Left colon (tissue), 2 donors: ENCODE measurements at regions not wholly inside any gene's neighbourhood (a gene's known extent, or its start where the extent isn't known, plus 50 kb on each side); places are given as distances from the start of the nearest gene placed in this dataset.
"Not testable (repeated sequence)": the region's sequence is repeated elsewhere in the genome, so short reads cannot be mapped to it uniquely, and the experiment has no call there.

Experiments used
- ATAC-seq: fragments of 200-7000 bp; cut with Tn5 transposase; one replicate; pipeline ENCODE4 v1.9.1; 2020; ENCODE audit warnings: mild to moderate bottlenecking, moderate library complexity
- DNase-seq, 2 donors: peaks; one replicate each; pipeline ENCODE4 v3.0.0-alpha.2; 2020
- intact Hi-C, 2 donors: fragments of 100-400 bp; cut with DNase I in 1 of 2; cut with micrococcal nuclease in 1 of 2; formaldehyde crosslinking; loops; one replicate each; pipeline versions ENCODE4 v1.11.2 to v1.14.0; 2022; cut with DNase I, micrococcal nuclease
- donor health status: DM: no; HTN: no; CAD: no.
- donor health status: DM: yes; HTN: yes; CAD: no.

- intact Hi-C loops, result no loop called here
- ATAC-seq, result no peak
- no peak for DNase-seq
These were observed 514.3 kb upstream of the CITED2 start for GRCh38 chr6:139888681-139889122.

GRCh38 chr6:139887275-139887674, 512.8 kb upstream of the CITED2 start:
- no peak for DNase-seq
- intact Hi-C loops, result no loop called here

GRCh38 chr6:139886396-139886795, 511.9 kb upstream of the CITED2 start:
- ATAC-seq (no peak), DNase-seq (no peak)
- intact Hi-C loops, result no loop called here

More at GRCh38 chr6:139887275-139887674, 512.8 kb upstream of the CITED2 start:
- peak; percentile 61 for ATAC-seq

- ATAC-seq (peak; percentile 73), DNase-seq (no peak)
- intact Hi-C loops, result no loop called here
These were observed 511.5 kb upstream of the CITED2 start for GRCh38 chr6:139885909-139886308.

GRCh38 chr6:139883776-139884175, 509.3 kb upstream of the CITED2 start:
- no peak for DNase-seq
- intact Hi-C loops, result no loop called here
- ATAC-seq, result no peak

GRCh38 chr6:139882977-139883728, 508.7 kb upstream of the CITED2 start:
- intact Hi-C loops, result no loop called here
- DNase-seq (no peak), ATAC-seq (peak; percentile 11)

GRCh38 chr6:139882234-139882633, 507.8 kb upstream of the CITED2 start:
- intact Hi-C loops, result no loop called here
- DNase-seq, result no peak
- ATAC-seq, result no peak

GRCh38 chr6:139881728-139882211, 507.3 kb upstream of the CITED2 start:
- intact Hi-C loops, result no loop called here
- peak in 1 of 2 donors; percentile 34 for DNase-seq
- peak; percentile 69 for ATAC-seq

GRCh38 chr6:139881236-139881635, 506.8 kb upstream of the CITED2 start:
- DNase-seq (no peak), ATAC-seq (no peak)
- intact Hi-C loops, result no loop called here

- intact Hi-C loops, result no loop called here
- ATAC-seq, result peak; percentile 70
- no peak for DNase-seq
These were observed 505.4 kb upstream of the CITED2 start for GRCh38 chr6:139879823-139880356.

GRCh38 chr6:139879241-139879640, 504.8 kb upstream of the CITED2 start:
- intact Hi-C loops, DNase-seq, ATAC-seq: not testable (repeated sequence)

- intact Hi-C loops, result no loop called here
- DNase-seq (no peak), ATAC-seq (no peak)
These were observed 503.5 kb upstream of the CITED2 start for GRCh38 chr6:139877828-139878405.

- intact Hi-C loops, result no loop called here
- ATAC-seq, result peak; percentile 100
These were observed 498.2 kb upstream of the CITED2 start for GRCh38 chr6:139872665-139873064.

GRCh38 chr6:139871803-139872510, 497.5 kb upstream of the CITED2 start:
- DNase-seq (no peak), ATAC-seq (no peak)
- intact Hi-C loops, result no loop called here

More at GRCh38 chr6:139872665-139873064, 498.2 kb upstream of the CITED2 start:
- peak; percentile 61 to 87 for DNase-seq

- no peak for DNase-seq
- intact Hi-C loops, result no loop called here
- no peak for ATAC-seq
These were observed 496.8 kb upstream of the CITED2 start for GRCh38 chr6:139871165-139871710.

- DNase-seq, result no peak
- ATAC-seq, result no peak
- intact Hi-C loops, result no loop called here
These were observed 494.1 kb upstream of the CITED2 start for GRCh38 chr6:139868576-139868975.

- ATAC-seq (no peak), DNase-seq (no peak)
- intact Hi-C loops, result no loop called here
These were observed 489.5 kb upstream of the CITED2 start for GRCh38 chr6:139863964-139864363.

- DNase-seq, result no peak
- intact Hi-C loops, result no loop called here
- ATAC-seq, result no peak
These were observed 488.9 kb upstream of the CITED2 start for GRCh38 chr6:139863346-139863745.

GRCh38 chr6:139862311-139862710, 487.9 kb upstream of the CITED2 start:
- no peak for ATAC-seq
- no peak for DNase-seq
- intact Hi-C loops, result no loop called here
